ENCODE measurements at regions not wholly inside any gene's neighbourhood (a gene's known extent, or its start where the extent isn't known, plus 50 kb on each side); places are given as distances from the start of the nearest gene placed in this dataset.

DNA sequence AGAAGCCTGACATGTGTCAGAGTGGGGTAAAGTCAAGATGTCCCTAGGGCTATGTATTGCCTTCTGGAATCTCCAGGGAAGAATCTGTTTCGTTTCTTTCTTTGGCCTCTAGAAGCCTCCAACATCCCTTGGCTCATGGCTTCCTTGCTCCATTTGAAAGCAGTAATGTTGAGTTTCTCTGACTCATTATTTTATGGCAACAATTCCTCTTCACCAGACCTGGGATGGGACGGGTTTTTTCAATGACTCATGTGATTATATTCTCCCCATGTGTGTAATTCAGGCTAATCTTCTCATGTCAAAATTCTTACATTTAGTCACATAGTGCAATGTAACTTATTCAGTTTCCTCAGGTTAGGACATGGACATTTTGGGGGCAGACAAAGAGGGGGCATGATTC, 1038.6 kb downstream of the CBLN2 start:
- Histone ChIP-seq H2AFZ (ENCODE audit: insufficient read depth, low read depth, low read length, poor library complexity, severe bottlenecking) (no peak overlapping the region), H3K27ac (ENCODE audit: low read depth in 1 of 2, low read length in 2 of 2) (no peak overlapping the region), H3K9me3 (replicated peaks in 1 of 2; ENCODE audit: control insufficient read depth in 1 of 2, insufficient read depth in 1 of 2, low read length in 2 of 2) (peaks cover 3 to 7% of the 10 kb centered on the region in 2 donors), H4K20me1 (ENCODE audit: insufficient read depth, low read length) (no peaks in the 10 kb centered on the region), H3K4me3 (replicated peaks in 1 of 3; ENCODE audit: low read depth in 2 of 3, low read length in 3 of 3) (no peak overlapping the region), H3K4me1 (ENCODE audit: control insufficient read depth in 1 of 2, insufficient read depth in 2 of 2, low read length in 2 of 2) (no peaks in the 10 kb centered on the region), H3K36me3 (replicated peaks in 1 of 2; ENCODE audit: control insufficient read depth in 1 of 2, insufficient read depth in 2 of 2, low read length in 2 of 2) (no peaks in the 10 kb centered on the region), H3K27me3 (ENCODE audit: control insufficient read depth in 2 of 2, insufficient read depth in 2 of 2, low read length in 2 of 2) (no peaks in the 10 kb centered on the region), H3K4me2 (replicated peaks; ENCODE audit: extremely low read depth, low read length, poor library complexity, severe bottlenecking) (no peak overlapping the region), H3K79me2 (ENCODE audit: insufficient read depth, low read length) (no peaks in the 10 kb centered on the region), H3K9ac (ENCODE audit: insufficient read depth, low read length, poor library complexity, severe bottlenecking) (no peak overlapping the region)
- intact Hi-C loops (cut with micrococcal nuclease): no loop called here
- no peak overlapping the region for H3K4me3 Mint-ChIP-seq
- no CpG with 5 or more reads among the region's 2 CpGs for WGBS (ENCODE audit: insufficient coverage)
- H3K4me1 Mint-ChIP-seq: no peaks in the 10 kb centered on the region
- TF ChIP-seq, protein P1, sequence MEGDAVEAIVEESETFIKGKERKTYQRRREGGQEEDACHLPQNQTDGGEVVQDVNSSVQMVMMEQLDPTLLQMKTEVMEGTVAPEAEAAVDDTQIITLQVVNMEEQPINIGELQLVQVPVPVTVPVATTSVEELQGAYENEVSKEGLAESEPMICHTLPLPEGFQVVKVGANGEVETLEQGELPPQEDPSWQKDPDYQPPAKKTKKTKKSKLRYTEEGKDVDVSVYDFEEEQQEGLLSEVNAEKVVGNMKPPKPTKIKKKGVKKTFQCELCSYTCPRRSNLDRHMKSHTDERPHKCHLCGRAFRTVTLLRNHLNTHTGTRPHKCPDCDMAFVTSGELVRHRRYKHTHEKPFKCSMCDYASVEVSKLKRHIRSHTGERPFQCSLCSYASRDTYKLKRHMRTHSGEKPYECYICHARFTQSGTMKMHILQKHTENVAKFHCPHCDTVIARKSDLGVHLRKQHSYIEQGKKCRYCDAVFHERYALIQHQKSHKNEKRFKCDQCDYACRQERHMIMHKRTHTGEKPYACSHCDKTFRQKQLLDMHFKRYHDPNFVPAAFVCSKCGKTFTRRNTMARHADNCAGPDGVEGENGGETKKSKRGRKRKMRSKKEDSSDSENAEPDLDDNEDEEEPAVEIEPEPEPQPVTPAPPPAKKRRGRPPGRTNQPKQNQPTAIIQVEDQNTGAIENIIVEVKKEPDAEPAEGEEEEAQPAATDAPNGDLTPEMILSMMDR (IDR thresholded peaks at IDR 0.05): no peak
- peaks cover 0 to 2% (median 0%) of the 10 kb centered on the region in 3 donors for H3K27me3 Mint-ChIP-seq (ENCODE audit: low read depth in 3 of 3)
- no peak overlapping the region for H3K27ac Mint-ChIP-seq
- H3K36me3 Mint-ChIP-seq: no peaks in the 10 kb centered on the region
- peaks cover 0 to 5% (median 2%) of the 10 kb centered on the region in 7 donors for H3K9me3 Mint-ChIP-seq
- no peak for DNase-seq

DNA sequence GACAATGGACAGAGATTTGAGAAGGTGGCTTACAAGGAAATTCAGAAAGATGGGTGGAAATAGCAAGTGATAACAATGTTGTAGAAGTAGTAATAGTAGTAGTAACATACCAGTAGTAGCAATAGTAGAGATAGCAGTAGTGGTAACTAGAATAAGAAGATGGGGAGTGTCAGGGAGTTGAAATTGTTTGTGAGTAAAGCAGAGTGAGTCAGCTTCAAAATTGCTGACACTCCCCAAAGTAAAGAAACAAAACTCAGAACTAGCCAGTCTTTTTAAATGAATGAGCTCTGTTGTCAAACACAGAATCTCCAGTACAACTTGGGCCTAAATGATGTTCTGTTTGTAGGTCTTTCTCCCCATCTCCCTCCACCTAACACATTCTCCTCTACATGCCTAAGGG, 1040.9 kb downstream of the CBLN2 start:
- H3K4me3 ChIP-seq (replicated peaks in 1 of 3; ENCODE audit: low read depth in 2 of 3, low read length in 3 of 3): no peak overlapping the region
- no peaks in the 10 kb centered on the region for H3K4me1 ChIP-seq (ENCODE audit: control insufficient read depth in 1 of 2, insufficient read depth in 2 of 2, low read length in 2 of 2)
- no peak overlapping the region for H3K9ac ChIP-seq (ENCODE audit: insufficient read depth, low read length, poor library complexity, severe bottlenecking)
- H3K27ac Mint-ChIP-seq: no peak overlapping the region
- DNase-seq: no peak
- H3K4me2 ChIP-seq (replicated peaks; ENCODE audit: extremely low read depth, low read length, poor library complexity, severe bottlenecking): no peak overlapping the region
- no peak overlapping the region for H3K27ac ChIP-seq (ENCODE audit: low read depth in 1 of 2, low read length in 2 of 2)
- no peaks in the 10 kb centered on the region for H3K27me3 ChIP-seq (ENCODE audit: control insufficient read depth in 2 of 2, insufficient read depth in 2 of 2, low read length in 2 of 2)
- intact Hi-C loops (cut with micrococcal nuclease): no loop called here
- H3K9me3 Mint-ChIP-seq: peaks cover 0 to 5% (median 2%) of the 10 kb centered on the region in 7 donors
- TF ChIP-seq, protein P1 (IDR thresholded peaks at IDR 0.05): no peak
- H3K27me3 Mint-ChIP-seq (ENCODE audit: low read depth in 3 of 3): peaks cover 0 to 2% (median 0%) of the 10 kb centered on the region in 3 donors
- H3K36me3 Mint-ChIP-seq: no peaks in the 10 kb centered on the region
- no peaks in the 10 kb centered on the region for H3K36me3 ChIP-seq (replicated peaks in 1 of 2; ENCODE audit: control insufficient read depth in 1 of 2, insufficient read depth in 2 of 2, low read length in 2 of 2)
- H3K79me2 ChIP-seq (ENCODE audit: insufficient read depth, low read length): no peaks in the 10 kb centered on the region
- no peaks in the 10 kb centered on the region for H4K20me1 ChIP-seq (ENCODE audit: insufficient read depth, low read length)
- H3K9me3 ChIP-seq (replicated peaks in 1 of 2; ENCODE audit: control insufficient read depth in 1 of 2, insufficient read depth in 1 of 2, low read length in 2 of 2): peaks cover 3 to 7% of the 10 kb centered on the region in 2 donors
- H3K4me3 Mint-ChIP-seq: no peak overlapping the region
- H3K4me1 Mint-ChIP-seq: no peaks in the 10 kb centered on the region
- no peak overlapping the region for H2AFZ ChIP-seq (ENCODE audit: insufficient read depth, low read depth, low read length, poor library complexity, severe bottlenecking)

Data from CD14-positive monocyte (primary cell).